ENCODE measurements at regions not wholly inside any gene's neighbourhood (a gene's known extent, or its start where the extent isn't known, plus 50 kb on each side); places are given as distances from the start of the nearest gene placed in this dataset.
"Not testable (repeated sequence)": the region's sequence is repeated elsewhere in the genome, so short reads cannot be mapped to it uniquely, and the experiment has no call there.

GRCh38 chr15:69615736-69616135 is 163.1 kb downstream of the RPLP1 start:
- TF ChIP-seq CTCF (IDR thresholded peaks at IDR 0.05) = no peak
- TF ChIP-seq POLR2A (IDR thresholded peaks at IDR 0.05) = no peak
- 71 to 78% methylated on average over 5 of the region's 5 CpGs for WGBS, 2 donors
- ATAC-seq = no peak
- peak in 1 of 4 donors; percentile 25 for DNase-seq
- H3K4me3 ChIP-seq = no peak overlapping the region
- no peak overlapping the region for H3K27ac ChIP-seq
- no peaks in the 10 kb centered on the region for H3K27me3 ChIP-seq
- intact Hi-C loops (cut with DNase I) = no loop called here
- H3K4me1 ChIP-seq = no peaks in the 10 kb centered on the region
- H3K36me3 ChIP-seq (replicated peaks in 1 of 2; ENCODE audit: insufficient read depth in 1 of 2, low read depth in 2 of 2) = no peaks in the 10 kb centered on the region
- no peaks in the 10 kb centered on the region for H3K9me3 ChIP-seq

- no peaks in the 10 kb centered on the region for H3K36me3 ChIP-seq (replicated peaks in 1 of 2; ENCODE audit: insufficient read depth in 1 of 2, low read depth in 2 of 2)
- no peaks in the 10 kb centered on the region for H3K4me1 ChIP-seq
- WGBS, 2 donors = 89 to 90% methylated on average over 3 of the region's 3 CpGs
- DNase-seq = no peak
- H3K27ac ChIP-seq = no peak overlapping the region
- intact Hi-C loops (cut with DNase I) = no loop called here
- no peak overlapping the region for H3K4me3 ChIP-seq
- H3K9me3 ChIP-seq = no peaks in the 10 kb centered on the region
- H3K27me3 ChIP-seq = no peaks in the 10 kb centered on the region
- no peak for TF ChIP-seq POLR2A (IDR thresholded peaks at IDR 0.05)
- TF ChIP-seq CTCF (IDR thresholded peaks at IDR 0.05) = no peak
- no peak for ATAC-seq
Measured at GRCh38 chr15:69616558-69616957, 163.9 kb downstream of the RPLP1 start.

- H3K27ac ChIP-seq; H3K27me3 ChIP-seq; ATAC-seq; H3K9me3 ChIP-seq; H3K4me1 ChIP-seq; H3K4me3 ChIP-seq; DNase-seq; intact Hi-C loops (cut with DNase I); H3K36me3 ChIP-seq (replicated peaks in 1 of 2; ENCODE audit: insufficient read depth in 1 of 2, low read depth in 2 of 2): not testable (repeated sequence)
- 84 to 89% methylated on average over 4 of the region's 4 CpGs for WGBS, 2 donors
Measured at GRCh38 chr15:69617144-69617543, 164.5 kb downstream of the RPLP1 start.

GRCh38 chr15:69623392-69624154 is 171.0 kb downstream of the RPLP1 start:
- Histone ChIP-seq H3K4me3 (no peak overlapping the region), H3K27me3 (no peaks in the 10 kb centered on the region), H3K36me3 (replicated peaks in 1 of 2; ENCODE audit: insufficient read depth in 1 of 2, low read depth in 2 of 2) (no peaks in the 10 kb centered on the region), H3K27ac (no peak overlapping the region), H3K9me3 (no peaks in the 10 kb centered on the region), H3K4me1 (no peaks in the 10 kb centered on the region)
- TF ChIP-seq POLR2A (IDR thresholded peaks at IDR 0.05) = no peak
- TF ChIP-seq CTCF (IDR thresholded peaks at IDR 0.05) = no peak
- DNase-seq (no peak), ATAC-seq (no peak)
- intact Hi-C loops (cut with DNase I) = no loop called here
- 84 to 88% methylated on average over 3 of the region's 3 CpGs for WGBS, 2 donors

GRCh38 chr15:69624155-69624520 is 171.5 kb downstream of the RPLP1 start:
- Histone ChIP-seq H3K4me1 (no peaks in the 10 kb centered on the region), H3K27ac (no peak overlapping the region), H3K4me3 (no peak overlapping the region), H3K27me3 (no peaks in the 10 kb centered on the region), H3K36me3 (replicated peaks in 1 of 2; ENCODE audit: insufficient read depth in 1 of 2, low read depth in 2 of 2) (no peaks in the 10 kb centered on the region), H3K9me3 (no peaks in the 10 kb centered on the region)
- no peak for DNase-seq
- intact Hi-C loops (cut with DNase I) = no loop called here
- TF ChIP-seq POLR2A (IDR thresholded peaks at IDR 0.05) = no peak
- TF ChIP-seq CTCF (IDR thresholded peaks at IDR 0.05) = no peak
- no peak for ATAC-seq
- 77 to 87% methylated on average over 2 of the region's 2 CpGs for WGBS, 2 donors
